BLaER1 treated with 17β-estradiol and CSF1 and Interleukin-3, amounts not matched to agents 10 nM and 100 nM (cell line): ENCODE measurements at regions not wholly inside any gene's neighbourhood (a gene's known extent, or its start where the extent isn't known, plus 50 kb on each side); places are given as distances from the start of the nearest gene placed in this dataset.
A peak's percentile ranks its signal among the peaks of the same experiment; 100 is the strongest.

Source experiments
- H3K27ac ChIP-seq, 11 experiments: shearing (Covaris generic); formaldehyde crosslinking; 2 replicates each; pipeline ENCODE4 v1.8.1; 2022
- H3K27me3 ChIP-seq, 11 experiments: shearing (Covaris generic); formaldehyde crosslinking; 2 replicates each; pipeline ENCODE4 v1.8.1; 2022
- H3K36me3 ChIP-seq, 11 experiments: shearing (Covaris generic); formaldehyde crosslinking; 2 replicates each; pipeline ENCODE4 v1.8.1; 2022
- H3K4me1 ChIP-seq, 10 experiments: shearing (Covaris generic); formaldehyde crosslinking; 2 replicates each; pipeline ENCODE4 v1.8.1; 2022
- H3K4me2 ChIP-seq, 11 experiments: shearing (Covaris generic); formaldehyde crosslinking; 2 replicates each; pipeline ENCODE4 v1.8.1; 2022
- H3K4me3 ChIP-seq, 10 experiments: shearing (Covaris generic); formaldehyde crosslinking; 2 replicates each; pipeline ENCODE4 v1.8.1; 2022
- H3K9ac ChIP-seq, 11 experiments: shearing (Covaris generic); formaldehyde crosslinking; 2 replicates each; pipeline ENCODE4 v1.8.1; 2022
- H3K9me3 ChIP-seq, 11 experiments: shearing (Covaris generic); formaldehyde crosslinking; replicated peaks in 1 of 11; 2 replicates each; pipeline ENCODE4 v1.8.1; 2022
- H4K20me1 ChIP-seq, 11 experiments: shearing (Covaris generic); formaldehyde crosslinking; 2 replicates each; pipeline ENCODE4 v1.8.1; 2022
- Cebpa-rat ChIP-seq, 11 experiments: shearing (Covaris generic); IDR thresholded peaks; 2 replicates each; pipeline ENCODE4 v1.8.1; 2022

- no peaks in the 10 kb centered on the region for H4K20me1 ChIP-seq
- H3K4me1 ChIP-seq, result peaks cover 0 to 2% (median 0%) of the 10 kb centered on the region in 10 experiments; a peak in 8 of 20 replicates
- H3K4me3 ChIP-seq, result no peak overlapping the region
- no peak overlapping the region for H3K27ac ChIP-seq
- no peak overlapping the region for H3K9ac ChIP-seq
- no peaks in the 10 kb centered on the region for H3K27me3 ChIP-seq
- H3K36me3 ChIP-seq, result no peaks in the 10 kb centered on the region
- peaks cover 0 to 7% (median 0%) of the 10 kb centered on the region in 11 experiments; a peak in 1 of 22 replicates for H3K9me3 ChIP-seq
- no peak for TF ChIP-seq Cebpa-rat (IDR thresholded peaks at IDR 0.05)
- H3K4me2 ChIP-seq, result no peak overlapping the region
These were observed 91.1 kb upstream of the TPM1 start for GRCh38 chr15:62951481-62951880.

- peaks cover 0 to 7% (median 0%) of the 10 kb centered on the region in 11 experiments; a peak in 1 of 22 replicates for H3K9me3 ChIP-seq
- H3K27ac ChIP-seq, result no peak overlapping the region
- no peaks in the 10 kb centered on the region for H3K27me3 ChIP-seq
- H3K36me3 ChIP-seq, result no peaks in the 10 kb centered on the region
- no peaks in the 10 kb centered on the region for H4K20me1 ChIP-seq
- H3K4me3 ChIP-seq, result no peak overlapping the region
- no peak overlapping the region for H3K9ac ChIP-seq
- peaks cover 14 to 16% (median 15%) of the 10 kb centered on the region in 10 experiments for H3K4me1 ChIP-seq
- TF ChIP-seq Cebpa-rat (IDR thresholded peaks at IDR 0.05), result no peak
- no peak overlapping the region for H3K4me2 ChIP-seq
These were observed 89.5 kb upstream of the TPM1 start for GRCh38 chr15:62953021-62953420.

GRCh38 chr15:62953496-62954045, 89.0 kb upstream of the TPM1 start:
- peaks cover 0 to 7% (median 0%) of the 10 kb centered on the region in 11 experiments; a peak in 1 of 22 replicates for H3K9me3 ChIP-seq
- no peaks in the 10 kb centered on the region for H3K36me3 ChIP-seq
- no peak overlapping the region for H3K27ac ChIP-seq
- no peaks in the 10 kb centered on the region for H3K27me3 ChIP-seq
- no peak overlapping the region for H3K4me2 ChIP-seq
- no peak overlapping the region for H3K9ac ChIP-seq
- peaks cover 15 to 21% (median 17%) of the 10 kb centered on the region in 10 experiments for H3K4me1 ChIP-seq
- H4K20me1 ChIP-seq, result no peaks in the 10 kb centered on the region
- H3K4me3 ChIP-seq, result no peak overlapping the region
- no peak for TF ChIP-seq Cebpa-rat (IDR thresholded peaks at IDR 0.05)

GRCh38 chr15:62957130-62957529, 85.4 kb upstream of the TPM1 start:
- no peak for TF ChIP-seq Cebpa-rat (IDR thresholded peaks at IDR 0.05)
- Histone ChIP-seq H3K36me3 (no peaks in the 10 kb centered on the region), H3K4me2 (peak overlapping the region; percentile 43 to 73 (median 65)), H3K4me1 (peaks cover 15 to 26% (median 17%) of the 10 kb centered on the region in 10 experiments), H3K27ac (no peak overlapping the region), H3K9ac (peak overlapping the region in 1 of 11 experiments; percentile 11; a peak in 1 of 22 replicates), H3K27me3 (no peaks in the 10 kb centered on the region), H3K9me3 (peaks cover 0 to 7% (median 0%) of the 10 kb centered on the region in 11 experiments; a peak in 1 of 22 replicates), H4K20me1 (no peaks in the 10 kb centered on the region), H3K4me3 (no peak overlapping the region)

- no peaks in the 10 kb centered on the region for H4K20me1 ChIP-seq
- no peak for TF ChIP-seq Cebpa-rat (IDR thresholded peaks at IDR 0.05)
- H3K27ac ChIP-seq, result no peak overlapping the region
These were observed 83.8 kb upstream of the TPM1 start for GRCh38 chr15:62958528-62959363.

GRCh38 chr15:62961134-62961533, 81.4 kb upstream of the TPM1 start:
- no peak for TF ChIP-seq Cebpa-rat (IDR thresholded peaks at IDR 0.05)
- H3K27me3 ChIP-seq, result no peaks in the 10 kb centered on the region
- H3K9ac ChIP-seq, result no peak overlapping the region
- no peak overlapping the region for H3K4me2 ChIP-seq
- H3K9me3 ChIP-seq, result no peaks in the 10 kb centered on the region
- no peak overlapping the region for H3K4me3 ChIP-seq
- H3K27ac ChIP-seq, result no peak overlapping the region
- no peaks in the 10 kb centered on the region for H3K36me3 ChIP-seq
- no peaks in the 10 kb centered on the region for H4K20me1 ChIP-seq
- H3K4me1 ChIP-seq, result peaks cover 15 to 26% (median 17%) of the 10 kb centered on the region in 10 experiments

More at GRCh38 chr15:62958528-62959363, 83.8 kb upstream of the TPM1 start:
- no peak overlapping the region for H3K4me3 ChIP-seq
- H3K9ac ChIP-seq, result no peak overlapping the region
- H3K36me3 ChIP-seq, result no peaks in the 10 kb centered on the region
- no peaks in the 10 kb centered on the region for H3K9me3 ChIP-seq
- H3K4me2 ChIP-seq, result peak overlapping the region in 4 of 11 experiments; percentile 61 to 73 (median 70); a peak in 4 of 22 replicates
- H3K4me1 ChIP-seq, result peaks cover 15 to 26% (median 17%) of the 10 kb centered on the region in 10 experiments
- H3K27me3 ChIP-seq, result no peaks in the 10 kb centered on the region

- Histone ChIP-seq H3K36me3 (no peaks in the 10 kb centered on the region), H3K27ac (no peak overlapping the region), H3K4me2 (no peak overlapping the region), H3K9ac (no peak overlapping the region), H3K9me3 (no peaks in the 10 kb centered on the region), H4K20me1 (no peaks in the 10 kb centered on the region), H3K27me3 (no peaks in the 10 kb centered on the region), H3K4me1 (peaks cover 5 to 18% (median 8%) of the 10 kb centered on the region in 10 experiments), H3K4me3 (no peak overlapping the region)
- TF ChIP-seq Cebpa-rat (IDR thresholded peaks at IDR 0.05), result no peak
These were observed 80.2 kb upstream of the TPM1 start for GRCh38 chr15:62962101-62962995.

GRCh38 chr15:62964251-62964650, 78.3 kb upstream of the TPM1 start:
- H3K9me3 ChIP-seq, result no peaks in the 10 kb centered on the region
- H3K27me3 ChIP-seq, result no peaks in the 10 kb centered on the region
- H3K4me2 ChIP-seq, result no peak overlapping the region
- H3K4me1 ChIP-seq, result no peaks in the 10 kb centered on the region
- no peak overlapping the region for H3K27ac ChIP-seq
- no peaks in the 10 kb centered on the region for H3K36me3 ChIP-seq
- no peaks in the 10 kb centered on the region for H4K20me1 ChIP-seq
- H3K9ac ChIP-seq, result no peak overlapping the region
- no peak overlapping the region for H3K4me3 ChIP-seq
- TF ChIP-seq Cebpa-rat (IDR thresholded peaks at IDR 0.05), result no peak
